HEK293 (cell line): ENCODE measurements at regions not wholly inside any gene's neighbourhood (a gene's known extent, or its start where the extent isn't known, plus 50 kb on each side); places are given as distances from the start of the nearest gene placed in this dataset.

Source experiments
- CTCF ChIP-seq: fragments of 450-650 bp; formaldehyde crosslinking; IDR thresholded peaks from 2 replicates; pipeline ENCODE4 v1.5.1; 2016; ENCODE audit warnings: missing biosample characterization, missing genetic modification characterization
- FEZF1 ChIP-seq: fragments of 450-650 bp; formaldehyde crosslinking; IDR thresholded peaks from 2 replicates; pipeline ENCODE4 v1.5.1; 2016; ENCODE audit warnings: missing biosample characterization, missing genetic modification characterization
- INSM2 ChIP-seq: fragments of 450-650 bp; formaldehyde crosslinking; IDR thresholded peaks from 2 replicates; pipeline ENCODE4 v1.5.1; 2016; ENCODE audit warnings: missing biosample characterization, missing genetic modification characterization
- MYNN ChIP-seq: fragments of 450-650 bp; formaldehyde crosslinking; IDR thresholded peaks from 2 replicates; pipeline ENCODE4 v1.5.1; 2016; ENCODE audit warnings: missing biosample characterization, missing genetic modification characterization, borderline replicate concordance
- PATZ1 ChIP-seq: fragments of 450-650 bp; formaldehyde crosslinking; IDR thresholded peaks from 2 replicates; pipeline ENCODE4 v1.5.1; 2016; ENCODE audit warnings: missing biosample characterization, missing genetic modification characterization
- TRIM28 ChIP-seq: IDR thresholded peaks from 2 replicates; pipeline ENCODE4 v1.6.1; 2011; ENCODE audit warnings: low read length, control low read depth, borderline replicate concordance
- YY1 ChIP-seq: fragments of 450-650 bp; formaldehyde crosslinking; IDR thresholded peaks from 2 replicates; pipeline ENCODE4 v1.5.1; 2018; ENCODE audit warnings: missing biosample characterization, missing genetic modification characterization
- ZIC2 ChIP-seq: fragments of 450-650 bp; formaldehyde crosslinking; IDR thresholded peaks from 2 replicates; pipeline ENCODE4 v1.5.1; 2016; ENCODE audit warnings: missing biosample characterization, missing genetic modification characterization
- ZNF155 ChIP-seq: fragments of 450-650 bp; formaldehyde crosslinking; IDR thresholded peaks from 2 replicates; pipeline ENCODE4 v1.5.1; 2016; ENCODE audit warnings: missing biosample characterization, missing genetic modification characterization
- ZNF157 ChIP-seq: fragments of 450-650 bp; formaldehyde crosslinking; IDR thresholded peaks from 2 replicates; pipeline ENCODE4 v1.5.1; 2016; ENCODE audit warnings: missing biosample characterization, missing genetic modification characterization
- ZNF169 ChIP-seq: fragments of 450-650 bp; formaldehyde crosslinking; IDR thresholded peaks from 2 replicates; pipeline ENCODE4 v1.5.1; 2016; ENCODE audit warnings: missing biosample characterization, missing genetic modification characterization
- ZNF449 ChIP-seq: fragments of 450-650 bp; formaldehyde crosslinking; IDR thresholded peaks from 2 replicates; pipeline ENCODE4 v1.5.1; 2017; ENCODE audit warnings: missing biosample characterization, mild to moderate bottlenecking, missing genetic modification characterization, moderate library complexity

- no peak for TF ChIP-seq YY1 (tag by site-specific recombination)
- no peak for TF ChIP-seq MYNN (tag by site-specific recombination)
- no peak for TF ChIP-seq INSM2 (tag by site-specific recombination)
- TF ChIP-seq ZNF157 (tag by site-specific recombination): no peak
- 0 out of 2 replicates have a peak, but pooled peaks have one; percentile 26 for TF ChIP-seq ZIC2
- no peak for TF ChIP-seq FEZF1 (tag by site-specific recombination)
- no peak for TF ChIP-seq CTCF (tag by site-specific recombination)
- TF ChIP-seq ZNF169: no peak
- no peak for TF ChIP-seq PATZ1 (tag by site-specific recombination)
- no peak for TF ChIP-seq TRIM28
- TF ChIP-seq ZNF449: no peak
- TF ChIP-seq ZNF155 (tag by site-specific recombination): no peak
These were observed 88.1 kb upstream of the ATL2 start for GRCh38 chr2:38464971-38465788.
